WERI-Rb-1 (cell line): ENCODE measurements at regions not wholly inside any gene's neighbourhood (a gene's known extent, or its start where the extent isn't known, plus 50 kb on each side); places are given as distances from the start of the nearest gene placed in this dataset.

ENCODE experiments used
- DNase-seq: peaks from one replicate; pipeline ENCODE4 v3.0.0-alpha.2; 2020
- H3K27ac ChIP-seq: fragments of 250-450 bp; sonication (Bioruptor Pico); 2 replicates; pipeline ENCODE4 v1.5.1; 2020; ENCODE audit warnings: mild to moderate bottlenecking, moderate library complexity
- H3K27me3 ChIP-seq: fragments of 250-450 bp; sonication (Bioruptor Pico); 2 replicates; pipeline ENCODE4 v1.5.1; 2021; ENCODE audit warnings: mild to moderate bottlenecking, low read depth, moderate library complexity; ENCODE audit not compliant: insufficient read depth, severe bottlenecking
- H3K36me3 ChIP-seq: fragments of 250-450 bp; sonication (Bioruptor Pico); 2 replicates; pipeline ENCODE4 v1.5.1; 2020; ENCODE audit warnings: mild to moderate bottlenecking, moderate library complexity
- H3K4me3 ChIP-seq: 2 replicates; pipeline ENCODE4 v1.5.1; 2011; ENCODE audit warnings: low read depth, mild to moderate bottlenecking, control low read depth, low read length
- H3K9me3 ChIP-seq: fragments of 250-450 bp; sonication (Bioruptor Pico); 2 replicates; pipeline ENCODE4 v1.5.1; 2021; ENCODE audit warnings: mild to moderate bottlenecking, moderate library complexity; ENCODE audit not compliant: severe bottlenecking
- CTCF ChIP-seq: IDR thresholded peaks from 2 replicates; pipeline ENCODE4 v1.5.1; 2011; ENCODE audit warnings: low read depth, mild to moderate bottlenecking, control low read depth, inconsistent platforms, low read length

- Histone ChIP-seq H3K27ac (no peak overlapping the region), H3K36me3 (no peaks in the 10 kb centered on the region), H3K4me3 (no peak overlapping the region), H3K9me3 (no peaks in the 10 kb centered on the region), H3K27me3 (no peaks in the 10 kb centered on the region)
- DNase-seq, result no peak
- TF ChIP-seq CTCF, result no peak
Observed at GRCh38 chr15:29888646-29889045, 66.4 kb upstream of the TJP1 start.

- Histone ChIP-seq H3K27ac (no peak overlapping the region), H3K9me3 (no peaks in the 10 kb centered on the region), H3K36me3 (no peaks in the 10 kb centered on the region), H3K27me3 (no peaks in the 10 kb centered on the region), H3K4me3 (no peak overlapping the region)
- TF ChIP-seq CTCF, result no peak
- no peak for DNase-seq
Observed at GRCh38 chr15:29887721-29888120, 65.5 kb upstream of the TJP1 start.

GRCh38 chr15:29885183-29885582 lies 62.9 kb upstream of the TJP1 start:
- H3K27ac ChIP-seq, result no peak overlapping the region
- H3K9me3 ChIP-seq, result no peaks in the 10 kb centered on the region
- DNase-seq, result no peak
- H3K4me3 ChIP-seq, result no peak overlapping the region
- no peaks in the 10 kb centered on the region for H3K27me3 ChIP-seq
- no peaks in the 10 kb centered on the region for H3K36me3 ChIP-seq
- TF ChIP-seq CTCF, result no peak

GRCh38 chr15:29883126-29883525 lies 60.9 kb upstream of the TJP1 start:
- Histone ChIP-seq H3K27me3 (no peaks in the 10 kb centered on the region), H3K4me3 (no peak overlapping the region), H3K9me3 (no peaks in the 10 kb centered on the region), H3K27ac (no peak overlapping the region), H3K36me3 (no peaks in the 10 kb centered on the region)
- no peak for TF ChIP-seq CTCF
- DNase-seq, result no peak

GRCh38 chr15:29880886-29881285 lies 58.6 kb upstream of the TJP1 start:
- no peak for TF ChIP-seq CTCF
- no peak overlapping the region for H3K4me3 ChIP-seq
- H3K27me3 ChIP-seq, result no peaks in the 10 kb centered on the region
- no peaks in the 10 kb centered on the region for H3K9me3 ChIP-seq
- DNase-seq, result no peak
- H3K36me3 ChIP-seq, result no peaks in the 10 kb centered on the region
- H3K27ac ChIP-seq, result no peak overlapping the region

- H3K27me3 ChIP-seq, result no peaks in the 10 kb centered on the region
- TF ChIP-seq CTCF, result no peak
- no peaks in the 10 kb centered on the region for H3K36me3 ChIP-seq
- H3K27ac ChIP-seq, result no peak overlapping the region
- no peak for DNase-seq
- no peak overlapping the region for H3K4me3 ChIP-seq
- no peaks in the 10 kb centered on the region for H3K9me3 ChIP-seq
Observed at GRCh38 chr15:29880341-29880740, 58.1 kb upstream of the TJP1 start.
